NCI-H1048 (cell line): ENCODE measurements at regions not wholly inside any gene's neighbourhood (a gene's known extent, or its start where the extent isn't known, plus 50 kb on each side); places are given as distances from the start of the nearest gene placed in this dataset.
"Not testable (repeated sequence)": the region's sequence is repeated elsewhere in the genome, so short reads cannot be mapped to it uniquely, and the experiment has no call there.

ENCODE experiments used
- DNase-seq: peaks from one replicate; lab custom pipeline; 2025; lab: John Stamatoyannopoulos, UW

GRCh38 chr10:37067576-37067975 lies 57.8 kb upstream of the ANKRD30A start:
- no peak for DNase-seq

- not testable (repeated sequence) for DNase-seq
Observed at GRCh38 chr10:37062296-37062695, 63.1 kb upstream of the ANKRD30A start.

- no peak for DNase-seq
Observed at GRCh38 chr10:37057261-37057660, 68.1 kb upstream of the ANKRD30A start.

- no peak for DNase-seq
Observed at GRCh38 chr10:37053476-37053875, 71.9 kb upstream of the ANKRD30A start.

- not testable (repeated sequence) for DNase-seq
Observed at GRCh38 chr10:37049982-37050381, 75.4 kb upstream of the ANKRD30A start.

GRCh38 chr10:37044319-37044718 lies 81.1 kb upstream of the ANKRD30A start:
- DNase-seq = not testable (repeated sequence)

- no peak for DNase-seq
Observed at GRCh38 chr10:37035853-37036252, 89.5 kb upstream of the ANKRD30A start.

- no peak for DNase-seq
Observed at GRCh38 chr10:37015498-37015897, 109.9 kb upstream of the ANKRD30A start.

GRCh38 chr10:37010741-37011140 lies 114.7 kb upstream of the ANKRD30A start:
- DNase-seq = no peak

GRCh38 chr10:37008276-37008675 lies 117.1 kb upstream of the ANKRD30A start:
- DNase-seq = not testable (repeated sequence)

GRCh38 chr10:37003126-37003525 lies 122.3 kb upstream of the ANKRD30A start:
- no peak for DNase-seq

GRCh38 chr10:36995806-36996205 lies 129.6 kb upstream of the ANKRD30A start:
- not testable (repeated sequence) for DNase-seq

- no peak for DNase-seq
Observed at GRCh38 chr10:36994886-36995285, 130.5 kb upstream of the ANKRD30A start.

- no peak for DNase-seq
Observed at GRCh38 chr10:36989233-36989632, 136.2 kb upstream of the ANKRD30A start.

- DNase-seq = no peak
Observed at GRCh38 chr10:36946598-36946997, 178.8 kb upstream of the ANKRD30A start.

GRCh38 chr10:36943544-36943943 lies 181.9 kb upstream of the ANKRD30A start:
- no peak for DNase-seq

- no peak for DNase-seq
Observed at GRCh38 chr10:36942616-36943015, 182.8 kb upstream of the ANKRD30A start.

GRCh38 chr10:36903040-36903439 lies 222.4 kb upstream of the ANKRD30A start:
- DNase-seq = no peak

- DNase-seq = no peak
Observed at GRCh38 chr10:36899652-36900051, 225.7 kb upstream of the ANKRD30A start.

- DNase-seq = no peak
Observed at GRCh38 chr10:36888925-36889573, 236.3 kb upstream of the ANKRD30A start.

- DNase-seq = no peak
Observed at GRCh38 chr10:36886303-36886891, 239.0 kb upstream of the ANKRD30A start.

GRCh38 chr10:36885746-36886145 lies 239.7 kb upstream of the ANKRD30A start:
- no peak for DNase-seq

- no peak for DNase-seq
Observed at GRCh38 chr10:36882781-36883180, 242.6 kb upstream of the ANKRD30A start.

GRCh38 chr10:36880898-36881297 lies 244.5 kb upstream of the ANKRD30A start:
- DNase-seq = no peak
